Heart left ventricle (tissue), 16 donors: ENCODE measurements at regions not wholly inside any gene's neighbourhood (a gene's known extent, or its start where the extent isn't known, plus 50 kb on each side); places are given as distances from the start of the nearest gene placed in this dataset.

Source experiments
- ATAC-seq, 4 donors: fragments of 200-7000 bp; cut with Tn5 transposase; one replicate each; pipeline ENCODE4 v1.9.1; 2020 to 2022; ENCODE audit warnings: moderate library complexity in 4 of 4, mild to moderate bottlenecking in 3 of 4, moderate number of reproducible peaks in 1 of 4
- DNase-seq, 5 donors: peaks; one replicate each; pipeline ENCODE4 v3.0.0-alpha.2; 2020
- H3K27ac ChIP-seq, 12 donors: fragments of 200-600 bp; sonication (generic) in 4 of 12; one replicate each; pipeline versions ENCODE4 v1.5.0 to v1.8.0; 2016 to 2022; ENCODE audit warnings: mild to moderate bottlenecking in 2 of 12
- H3K27me3 ChIP-seq, 9 donors: fragments of 200-600 bp; sonication (generic) in 2 of 9; one replicate each; pipeline versions ENCODE4 v1.5.1 to v1.8.0; 2016 to 2022; ENCODE audit warnings: mild to moderate bottlenecking in 3 of 9
- H3K36me3 ChIP-seq, 9 donors: fragments of 200-600 bp; sonication (generic) in 2 of 9; one replicate each; pipeline versions ENCODE4 v1.5.0 to v1.8.0; 2018 to 2022; ENCODE audit warnings: mild to moderate bottlenecking in 2 of 9
- H3K4me1 ChIP-seq, 12 donors: fragments of 200-600 bp; sonication (generic) in 4 of 12; one replicate each; pipeline versions ENCODE4 v1.5.0 to v1.8.0; 2016 to 2022; ENCODE audit warnings: mild to moderate bottlenecking in 3 of 12
- H3K4me3 ChIP-seq, 12 donors: fragments of 200-600 bp; sonication (generic) in 4 of 12; one replicate each; pipeline versions ENCODE4 v1.5.0 to v1.8.0; 2017 to 2022; ENCODE audit warnings: mild to moderate bottlenecking in 9 of 12, moderate library complexity in 4 of 12
- H3K9me3 ChIP-seq, 12 donors: fragments of 200-600 bp; sonication (generic) in 4 of 12; one replicate each; pipeline versions ENCODE4 v1.5.0 to v1.8.0; 2016 to 2022; ENCODE audit warnings: mild to moderate bottlenecking in 1 of 12
- CTCF ChIP-seq, 12 donors: fragments of 200-600 bp; sonication (generic) in 4 of 12; IDR thresholded peaks; one replicate each; pipeline versions ENCODE4 v1.5.0 to v1.8.0; 2018 to 2022; ENCODE audit warnings: antibody characterized with exemption in 12 of 12, mild to moderate bottlenecking in 5 of 12
- POLR2A ChIP-seq, 2 donors: fragments of 450-650 bp; IDR thresholded peaks; one replicate each; pipeline ENCODE4 v1.6.1; 2017; ENCODE audit warnings: antibody characterized with exemption in 2 of 2, mild to moderate bottlenecking in 2 of 2, moderate library complexity in 2 of 2
- WGBS, 4 donors: extraction: QIAGEN DNeasy Blood & Tissue Kit in 2 of 4; methylation state at CpG; one replicate each; pipeline versions ENCODE4 v1.1.5 to v1.1.7; 2013 to 2018; 5-methylcytosine and 5-hydroxymethylcytosine counted together
- intact Hi-C, 10 donors: fragments of 100-400 bp; cut with DNase I; formaldehyde crosslinking; loops; one replicate each; pipeline versions ENCODE4 v1.11.1 to v1.14.2; 2022
- donor health status: ischemic (EF 13 %, LVEDD 7.1; RV severe dilation, severe dysfunction).
- donor health status: healthy with polysubstance abuse.
- donor health status: DM: no; HTN: yes; CAD: no.
- donor health status: DM: no; HTN: no; CAD: no.
- donor health status: ischemic (EF 25% LVEDD 6.9; RV normal size, moderate dysfunction).
- donor health status: ischemic (EF 25% LVEDD 5.7; RV mildly dilated, moderate dysfunction).
- donor health status: healthy.
- donor health status: DM: yes; HTN: yes; CAD: no.
- donor health status: ischemic (EF 35%, LVEDD 5.7; RV mildly dilated, moderate dysfunction).
- donor health status: nonischemic (EF 11% LVEDD 7.7; RV severe dilation, severe dysfunction).
- donor health status: DM: yes; HTN: yes; CAD: no.
- donor health status: PGD.
- donor health status: ischemic (EF 29% LVEDD 5.4; RV normal size, mild dysfunction).
- donor health status: nonischemic (EF 23%, LVEDD 6.1; RV moderate dilation, normal function).

- TF ChIP-seq CTCF (IDR thresholded peaks at IDR 0.05) = no peak
- TF ChIP-seq POLR2A (IDR thresholded peaks at IDR 0.05) = no peak
- Histone ChIP-seq H3K4me3 (no peak overlapping the region), H3K27ac (no peak overlapping the region), H3K9me3 (no peaks in the 10 kb centered on the region), H3K36me3 (no peaks in the 10 kb centered on the region), H3K4me1 (no peaks in the 10 kb centered on the region), H3K27me3 (peaks cover 0 to 7% (median 0%) of the 10 kb centered on the region in 9 donors)
- ATAC-seq = no peak
- intact Hi-C loops = no loop called here
- no peak for DNase-seq
- WGBS, 4 donors = 80 to 85% (median 82%) methylated on average over 9 of the region's 9 CpGs
Measured at GRCh38 chr16:75806487-75806886, 80.2 kb upstream of the CPHXL start.

DNA sequence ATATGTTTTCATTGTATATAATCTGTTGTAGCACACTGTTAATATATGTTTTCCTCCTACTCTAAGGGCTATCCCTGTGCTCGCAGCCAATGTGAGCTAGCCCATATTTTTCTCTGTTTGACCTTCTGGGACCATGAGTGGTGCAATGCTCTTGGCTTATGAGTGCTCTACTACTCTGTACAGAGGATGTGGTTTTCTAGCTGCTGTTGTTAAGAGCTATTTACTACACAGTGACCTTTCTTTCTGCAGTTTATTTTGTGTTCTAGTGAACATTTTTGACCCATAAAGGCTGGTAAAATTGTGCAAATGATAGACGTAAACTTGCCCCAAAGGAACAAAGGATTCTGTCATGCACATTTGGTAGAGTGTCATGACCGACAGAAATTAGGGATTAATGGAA is 84.1 kb upstream of the CPHXL start:
- H3K4me1 ChIP-seq = no peaks in the 10 kb centered on the region
- H3K4me3 ChIP-seq = no peak overlapping the region
- TF ChIP-seq POLR2A (IDR thresholded peaks at IDR 0.05) (no peak), CTCF (IDR thresholded peaks at IDR 0.05) (no peak)
- DNase-seq (no peak), ATAC-seq (no peak)
- intact Hi-C loops = no loop called here
- 75 to 82% (median 80%) methylated on average over 3 of the region's 3 CpGs for WGBS, 4 donors
- H3K9me3 ChIP-seq = no peaks in the 10 kb centered on the region
- H3K27me3 ChIP-seq = peaks cover 0 to 7% (median 0%) of the 10 kb centered on the region in 9 donors
- H3K27ac ChIP-seq = no peak overlapping the region
- no peaks in the 10 kb centered on the region for H3K36me3 ChIP-seq

GRCh38 chr16:75811020-75811634 is 84.8 kb upstream of the CPHXL start:
- H3K27ac ChIP-seq = no peak overlapping the region
- 56 to 66% (median 62%) methylated on average over 9 of the region's 9 CpGs for WGBS, 4 donors
- TF ChIP-seq POLR2A (IDR thresholded peaks at IDR 0.05) = no peak
- no peak for TF ChIP-seq CTCF (IDR thresholded peaks at IDR 0.05)
- H3K9me3 ChIP-seq = no peaks in the 10 kb centered on the region
- H3K4me1 ChIP-seq = no peaks in the 10 kb centered on the region
- DNase-seq = no peak
- no peak overlapping the region for H3K4me3 ChIP-seq
- no peaks in the 10 kb centered on the region for H3K36me3 ChIP-seq
- peaks cover 0 to 6% (median 0%) of the 10 kb centered on the region in 9 donors for H3K27me3 ChIP-seq
- ATAC-seq = no peak
- intact Hi-C loops = no loop called here

DNA sequence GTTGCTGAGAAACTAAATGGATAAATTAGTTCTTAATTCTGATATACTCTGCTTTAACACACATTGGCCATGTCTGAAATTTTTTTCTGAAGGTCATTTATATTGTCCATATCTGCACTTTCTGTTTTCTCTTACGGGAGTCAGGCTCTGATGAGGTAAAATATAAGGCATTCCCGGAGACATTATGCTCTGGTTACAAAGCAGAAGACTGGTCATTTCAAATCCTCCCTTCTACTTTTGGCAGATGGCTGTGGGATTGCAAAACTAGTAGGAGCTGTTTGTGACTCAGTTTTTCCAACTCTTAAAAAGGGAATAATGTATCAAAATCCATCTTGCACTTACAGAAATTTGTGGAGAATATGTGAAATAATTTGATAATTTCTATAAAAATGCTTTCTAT is 92.2 kb upstream of the CPHXL start:
- ATAC-seq = no peak
- H3K27ac ChIP-seq = no peak overlapping the region
- no peaks in the 10 kb centered on the region for H3K36me3 ChIP-seq
- peaks cover 0 to 4% (median 0%) of the 10 kb centered on the region in 9 donors for H3K27me3 ChIP-seq
- TF ChIP-seq POLR2A (IDR thresholded peaks at IDR 0.05) (no peak), CTCF (IDR thresholded peaks at IDR 0.05) (no peak)
- H3K9me3 ChIP-seq = no peaks in the 10 kb centered on the region
- H3K4me1 ChIP-seq = no peaks in the 10 kb centered on the region
- 65 to 70% (median 68%) methylated on average over 2 of the region's 2 CpGs for WGBS, 4 donors
- intact Hi-C loops = no loop called here
- DNase-seq = no peak
- no peak overlapping the region for H3K4me3 ChIP-seq
